H4 (cell line): ENCODE measurements at regions not wholly inside any gene's neighbourhood (a gene's known extent, or its start where the extent isn't known, plus 50 kb on each side); places are given as distances from the start of the nearest gene placed in this dataset.
A peak's percentile ranks its signal among the peaks of the same experiment; 100 is the strongest.
"Not testable (repeated sequence)": the region's sequence is repeated elsewhere in the genome, so short reads cannot be mapped to it uniquely, and the experiment has no call there.

Experiments used
- DNase-seq: peaks from one replicate; pipeline ENCODE4 v3.0.0-alpha.2; 2015; ENCODE audit warnings: low spot score

- peak; percentile 93 for DNase-seq
These were observed 139.4 kb upstream of the SHH start for GRCh38 chr7:155951554-155952158.

DNA sequence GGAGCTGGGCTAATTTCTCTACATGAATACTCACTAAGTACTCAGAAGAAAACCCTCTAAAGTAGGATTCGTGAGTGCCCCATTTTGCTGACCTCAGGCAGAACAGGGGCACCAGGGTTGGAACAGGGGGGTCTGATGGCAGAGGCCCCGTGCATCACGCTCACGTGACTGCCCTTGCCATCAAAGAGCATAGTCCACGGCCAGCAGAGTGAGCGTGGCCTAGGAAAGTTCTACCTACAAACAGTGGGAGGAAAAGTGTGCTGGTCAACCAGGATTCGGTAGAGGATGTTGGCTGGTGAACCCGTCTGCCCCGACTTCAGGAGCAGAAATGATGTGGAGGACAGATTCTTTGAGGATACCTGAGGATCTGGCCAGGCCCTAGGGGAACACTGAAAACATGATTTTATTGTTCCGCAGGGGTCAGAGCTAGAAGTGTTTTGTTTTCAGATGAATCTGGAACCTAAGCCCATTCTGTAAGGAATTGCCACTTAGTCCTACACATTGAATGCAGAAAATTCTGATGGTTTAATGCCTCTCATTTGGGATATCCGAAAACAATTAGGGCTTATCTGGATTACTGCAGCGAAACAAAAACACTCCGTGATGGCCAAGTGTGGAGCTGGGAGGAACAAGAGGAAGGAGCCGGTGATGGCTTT lies 138.8 kb upstream of the SHH start:
- DNase-seq: no peak

GRCh38 chr7:155948845-155949244 lies 136.6 kb upstream of the SHH start:
- no peak for DNase-seq

DNA sequence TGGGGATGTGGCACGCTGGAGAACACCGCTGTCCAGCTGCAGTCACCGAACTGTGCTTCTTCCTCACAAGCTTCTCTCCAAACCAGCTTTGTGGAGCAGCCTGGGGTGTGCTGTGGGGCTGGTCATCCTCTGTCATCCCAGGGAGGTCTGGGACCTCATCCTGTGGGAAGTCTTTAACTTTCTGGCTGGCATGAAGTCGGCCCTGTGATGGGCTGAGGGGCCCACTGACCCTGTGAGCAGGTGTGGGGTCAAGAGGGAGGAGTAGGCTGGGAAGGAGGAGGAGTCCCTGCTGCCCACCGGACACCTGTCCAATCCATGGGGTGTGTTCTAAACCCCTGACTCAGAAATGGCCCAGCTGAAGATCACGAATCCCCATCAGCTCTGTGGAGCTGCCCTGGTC lies 136.2 kb upstream of the SHH start:
- no peak for DNase-seq

DNA sequence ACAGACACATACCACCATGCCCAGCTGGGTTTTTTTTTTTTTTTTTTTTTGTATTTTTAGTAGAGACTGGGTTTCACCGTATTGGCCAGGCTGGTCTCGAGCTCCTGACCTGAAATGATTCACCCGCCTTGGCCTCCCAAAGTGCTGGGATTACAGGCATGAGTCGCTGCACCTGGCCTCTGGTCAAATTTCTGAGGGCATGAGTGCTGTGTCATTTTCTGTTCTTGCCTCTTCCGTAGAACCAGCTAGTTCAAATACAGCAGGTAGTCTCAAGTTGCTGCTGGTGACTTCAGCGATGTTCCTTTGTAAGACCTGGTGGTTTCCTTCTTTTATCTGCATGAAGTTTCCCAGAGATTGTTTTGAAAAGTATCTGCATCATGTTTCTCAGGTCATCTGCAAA lies 134.8 kb upstream of the SHH start:
- peak; percentile 76 for DNase-seq

GRCh38 chr7:155945670-155946325 lies 133.5 kb upstream of the SHH start:
- no peak for DNase-seq

GRCh38 chr7:155944901-155945300 lies 132.6 kb upstream of the SHH start:
- no peak for DNase-seq

GRCh38 chr7:155943251-155943899 lies 131.1 kb upstream of the SHH start:
- DNase-seq: no peak

GRCh38 chr7:155942226-155942950 lies 130.1 kb upstream of the SHH start:
- DNase-seq: no peak

DNA sequence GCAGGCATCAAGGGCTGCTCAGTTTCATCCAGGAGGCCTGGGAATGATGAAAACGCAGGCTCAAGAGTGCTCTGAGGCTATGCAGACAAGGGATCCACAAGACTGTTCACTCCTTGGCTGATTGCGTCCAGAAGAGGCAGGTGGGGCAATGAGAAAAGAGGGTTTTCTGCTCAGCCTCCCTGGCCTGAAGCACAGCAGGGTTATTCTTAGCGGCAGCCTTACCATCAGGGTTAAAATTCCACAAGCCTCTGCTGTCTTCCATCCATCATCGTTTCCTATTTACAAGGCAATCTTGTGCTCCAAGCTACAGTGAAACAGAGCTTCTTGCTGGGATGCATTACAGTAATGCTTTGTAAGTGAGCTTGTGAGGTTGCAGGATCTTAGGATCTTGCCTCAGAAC lies 129.4 kb upstream of the SHH start:
- no peak for DNase-seq

DNA sequence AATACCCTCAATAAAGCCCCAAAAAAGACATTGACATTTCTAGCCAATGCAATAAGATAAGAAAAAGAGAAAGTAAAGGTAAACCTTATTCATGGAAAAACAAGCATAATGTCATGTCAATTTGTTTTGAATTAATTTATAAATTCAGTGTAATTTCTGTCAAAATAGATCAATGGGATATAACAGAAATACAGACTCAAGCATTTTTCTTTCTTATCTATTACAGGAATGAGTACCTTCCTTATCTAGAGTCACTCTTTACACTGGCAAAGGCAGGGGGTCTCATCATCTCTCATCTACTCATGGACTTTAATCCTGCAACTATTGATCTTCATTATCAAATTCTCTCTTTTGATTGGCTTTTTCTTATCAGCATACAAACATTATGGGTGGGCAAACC lies 127.1 kb upstream of the SHH start:
- no peak for DNase-seq

DNA sequence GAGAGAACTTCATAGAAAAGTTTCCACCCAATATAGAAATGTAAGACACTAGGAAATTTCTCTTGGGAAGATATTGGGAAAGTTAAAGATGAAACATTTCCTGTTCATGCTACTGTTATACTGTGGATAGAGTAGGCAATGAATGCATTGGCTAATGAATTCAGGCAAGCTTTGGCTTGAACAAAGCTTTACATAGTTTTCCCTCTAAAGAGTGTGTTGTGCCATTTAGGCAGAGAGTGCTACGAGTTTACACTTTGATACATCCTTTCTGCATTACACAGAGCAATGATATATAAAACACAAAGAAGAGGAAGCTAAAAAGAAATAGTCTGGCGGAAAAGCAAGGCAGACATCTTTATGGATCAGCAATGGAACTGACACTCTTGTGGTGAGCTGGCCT lies 125.9 kb upstream of the SHH start:
- DNase-seq: no peak

DNA sequence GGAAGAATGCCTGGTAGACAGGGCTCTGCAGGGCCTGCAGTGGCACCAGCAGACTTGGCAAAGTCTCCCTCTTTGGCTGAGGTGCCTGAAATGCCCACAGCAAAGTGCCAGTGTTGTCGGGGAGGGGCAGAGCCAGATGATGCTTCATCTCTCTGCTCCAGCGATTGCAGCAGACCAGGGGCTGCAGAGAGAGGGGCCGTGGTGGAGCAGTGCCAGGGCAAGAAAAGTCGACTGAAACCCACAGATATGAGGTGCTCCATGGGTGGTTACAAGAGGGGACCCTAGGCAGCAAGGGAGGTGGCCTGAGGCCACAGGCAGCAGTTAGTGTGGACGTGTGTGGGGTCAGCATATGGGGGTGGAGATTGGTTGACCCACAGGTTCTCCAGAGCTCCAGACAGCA lies 123.5 kb upstream of the SHH start:
- DNase-seq: no peak

DNA sequence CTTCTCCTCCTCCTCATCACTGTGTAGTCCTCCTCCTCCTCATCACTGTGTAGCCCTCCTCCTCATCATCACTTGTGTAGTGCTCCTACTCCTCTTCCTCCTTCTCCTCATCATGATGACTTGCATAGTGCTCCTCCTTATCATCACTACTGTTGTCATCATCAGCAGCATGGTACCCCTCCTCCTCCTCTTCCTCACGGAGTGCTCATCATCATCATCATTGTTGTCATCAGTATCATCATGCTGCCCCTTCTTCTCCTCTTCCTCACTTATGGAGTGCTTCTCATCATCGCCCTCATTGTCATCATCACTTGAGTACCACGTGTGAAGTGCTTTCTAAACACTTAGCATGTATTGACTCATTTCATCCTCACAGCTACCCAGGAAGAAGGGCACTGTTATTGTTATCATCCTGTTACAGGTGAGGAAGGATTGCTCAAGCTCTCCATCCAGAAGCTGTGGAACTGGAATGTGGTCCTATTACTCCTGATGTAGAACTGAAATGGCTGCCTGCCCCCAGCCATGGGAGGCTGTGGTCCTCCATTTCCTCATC lies 122.8 kb upstream of the SHH start:
- no peak for DNase-seq

GRCh38 chr7:155932324-155932723 lies 120.1 kb upstream of the SHH start:
- not testable (repeated sequence) for DNase-seq

DNA sequence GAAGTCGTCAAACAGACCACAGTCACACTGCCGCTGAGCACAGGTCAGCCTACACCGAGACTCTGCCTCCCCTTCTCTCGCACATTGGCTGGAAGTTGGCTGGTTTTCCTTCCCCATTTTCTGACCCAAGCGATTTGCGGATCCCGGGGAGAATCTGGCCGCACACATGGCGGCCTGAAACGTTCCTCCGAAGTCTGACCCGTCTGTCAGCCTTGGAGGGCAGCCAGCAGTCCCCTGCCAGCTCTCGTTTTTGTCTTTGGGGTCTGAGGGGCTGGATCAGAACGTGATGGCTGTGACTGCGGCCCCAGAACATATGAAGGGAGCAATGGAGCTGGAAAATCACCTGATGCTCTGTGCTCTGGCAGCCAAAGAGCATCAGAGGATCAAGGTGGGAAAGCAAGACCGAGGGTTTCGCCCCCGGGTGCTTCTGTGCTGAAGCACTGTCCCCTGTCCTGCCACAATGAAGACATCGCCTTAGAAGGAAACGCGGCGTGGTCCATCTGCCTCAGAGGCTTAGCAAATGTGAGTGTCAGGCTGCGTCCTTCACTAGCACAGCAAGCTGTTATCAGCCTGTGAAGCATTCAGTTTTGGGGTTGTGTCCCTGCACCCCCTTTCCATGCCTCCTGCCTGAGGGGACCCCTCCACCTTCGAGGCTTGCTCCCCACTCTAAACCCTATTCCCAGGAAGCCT lies 119.3 kb upstream of the SHH start:
- no peak for DNase-seq

DNA sequence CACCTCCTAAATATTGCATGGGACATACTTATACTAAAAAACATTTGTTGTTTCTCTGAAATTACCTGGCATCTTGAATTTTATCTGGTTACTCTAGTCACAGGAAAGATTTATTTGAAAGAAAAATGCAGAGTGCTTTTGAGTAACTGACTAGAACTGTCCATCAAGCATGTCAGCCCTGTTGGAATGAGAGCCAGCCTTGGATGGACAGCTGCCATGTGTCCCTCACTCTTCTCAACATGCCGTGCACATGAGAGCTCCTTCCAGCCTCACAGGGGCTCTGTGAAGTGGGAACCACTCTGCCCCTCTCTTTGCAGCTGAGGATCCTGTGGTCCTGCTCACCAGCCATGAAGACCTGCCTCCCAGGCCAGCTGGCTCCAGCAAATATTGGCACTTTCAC lies 118.3 kb upstream of the SHH start:
- DNase-seq: no peak

DNA sequence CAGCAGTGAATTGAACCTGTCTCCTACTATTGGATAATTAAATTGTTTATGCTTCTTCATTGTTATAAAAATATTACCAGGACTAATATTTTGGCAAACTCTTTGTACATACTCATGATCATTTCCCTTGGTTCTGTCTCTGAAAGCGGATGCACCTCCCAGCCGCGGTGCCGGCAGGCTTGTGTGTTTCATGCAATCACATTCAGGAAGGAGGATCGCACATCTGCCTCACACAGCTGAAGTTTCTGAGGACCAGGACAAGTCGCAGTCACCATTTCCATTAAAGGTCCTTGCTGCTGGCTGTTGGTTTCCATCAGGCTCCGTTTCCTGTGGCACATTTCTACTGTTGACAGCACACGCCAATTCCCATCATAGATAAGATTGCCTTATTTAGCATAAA lies 117.8 kb upstream of the SHH start:
- DNase-seq: no peak

- DNase-seq: no peak
These were observed 116.3 kb upstream of the SHH start for GRCh38 chr7:155928583-155928982.

GRCh38 chr7:155927905-155928304 lies 115.6 kb upstream of the SHH start:
- DNase-seq: no peak

DNA sequence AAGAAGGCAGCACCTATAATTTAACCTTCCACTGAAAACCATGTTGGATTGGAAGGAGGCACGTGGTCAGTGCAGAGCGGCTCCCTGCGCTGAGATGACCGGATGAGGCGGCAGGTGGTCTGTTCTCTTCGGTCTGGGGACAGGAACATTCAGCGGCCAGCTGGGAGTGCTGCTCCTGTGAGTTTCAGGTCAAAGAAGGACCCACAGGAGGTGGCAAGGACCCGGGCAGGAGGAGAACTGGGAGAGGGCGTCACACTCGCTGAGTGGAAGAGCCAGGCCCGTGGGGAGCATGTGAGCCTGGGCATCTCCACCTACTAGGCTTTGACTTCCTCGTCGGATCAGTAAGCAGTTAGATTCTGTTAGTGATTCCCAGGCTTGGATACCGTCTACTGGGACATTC lies 113.4 kb upstream of the SHH start:
- DNase-seq: no peak
